GM21447 (cell line): ENCODE measurements at regions not wholly inside any gene's neighbourhood (a gene's known extent, or its start where the extent isn't known, plus 50 kb on each side); places are given as distances from the start of the nearest gene placed in this dataset.

ENCODE experiments used
- ATAC-seq: cut with Tn5 transposase; IDR thresholded peaks from one replicate; pipeline ENCODE4 v1.9.1; 2021; ENCODE audit not compliant: unreplicated experiment

DNA sequence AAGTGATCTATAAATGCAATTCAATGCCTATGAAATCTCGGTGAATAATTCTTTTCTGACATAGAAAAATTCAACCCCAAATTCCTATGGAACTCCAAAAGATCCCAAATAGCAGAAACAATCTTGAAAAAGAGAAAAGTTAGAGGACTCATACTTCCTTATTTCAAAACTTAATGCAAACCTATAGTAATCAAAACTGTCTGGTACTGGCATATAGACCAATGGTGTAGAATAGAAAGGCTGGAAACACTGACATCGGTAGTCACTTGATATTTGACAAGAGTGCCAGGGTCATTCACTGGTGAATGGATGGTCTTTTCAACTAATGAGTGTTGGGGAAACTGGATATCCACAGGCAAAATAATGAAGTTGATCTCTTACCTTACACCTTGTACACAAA, 637.1 kb upstream of the PCDH9 start:
- ATAC-seq, result no peak

DNA sequence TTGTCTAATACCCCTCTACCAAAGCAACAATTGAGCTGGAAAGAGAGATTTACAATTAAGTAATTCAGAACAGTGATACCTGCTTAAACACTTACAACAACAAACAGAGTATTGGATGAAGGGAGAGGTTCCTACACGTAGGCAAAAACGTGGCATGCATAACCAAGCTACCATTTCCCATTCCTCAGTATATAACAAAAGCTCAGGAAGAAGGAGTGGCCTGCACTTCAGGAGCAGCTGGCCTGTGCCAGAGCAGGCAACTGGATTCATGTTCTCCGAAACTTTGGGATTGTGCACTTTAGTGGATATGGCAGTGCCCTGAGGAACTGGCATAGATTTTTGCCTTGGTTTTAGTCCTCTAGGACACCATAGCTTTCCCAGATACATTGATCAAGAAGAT, 630.2 kb upstream of the PCDH9 start:
- ATAC-seq, result no peak

DNA sequence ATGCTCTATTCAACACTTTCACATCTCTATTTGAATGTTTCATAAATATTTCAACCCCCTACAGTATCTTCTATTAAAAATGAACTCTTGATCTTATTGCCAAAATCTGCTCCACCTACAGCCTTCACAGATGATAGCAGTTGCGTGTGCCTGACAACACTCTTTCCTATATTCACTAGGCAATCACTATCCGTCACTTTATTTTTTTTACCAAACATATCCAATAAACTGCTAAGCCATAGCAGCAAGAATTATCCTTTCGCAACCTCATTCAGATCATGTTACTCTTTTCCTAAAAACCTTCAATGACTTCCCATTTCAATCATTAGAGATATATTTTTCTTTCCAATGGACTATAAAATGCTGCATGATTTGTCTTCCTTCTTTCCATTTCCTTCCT, 629.8 kb upstream of the PCDH9 start:
- no peak for ATAC-seq

DNA sequence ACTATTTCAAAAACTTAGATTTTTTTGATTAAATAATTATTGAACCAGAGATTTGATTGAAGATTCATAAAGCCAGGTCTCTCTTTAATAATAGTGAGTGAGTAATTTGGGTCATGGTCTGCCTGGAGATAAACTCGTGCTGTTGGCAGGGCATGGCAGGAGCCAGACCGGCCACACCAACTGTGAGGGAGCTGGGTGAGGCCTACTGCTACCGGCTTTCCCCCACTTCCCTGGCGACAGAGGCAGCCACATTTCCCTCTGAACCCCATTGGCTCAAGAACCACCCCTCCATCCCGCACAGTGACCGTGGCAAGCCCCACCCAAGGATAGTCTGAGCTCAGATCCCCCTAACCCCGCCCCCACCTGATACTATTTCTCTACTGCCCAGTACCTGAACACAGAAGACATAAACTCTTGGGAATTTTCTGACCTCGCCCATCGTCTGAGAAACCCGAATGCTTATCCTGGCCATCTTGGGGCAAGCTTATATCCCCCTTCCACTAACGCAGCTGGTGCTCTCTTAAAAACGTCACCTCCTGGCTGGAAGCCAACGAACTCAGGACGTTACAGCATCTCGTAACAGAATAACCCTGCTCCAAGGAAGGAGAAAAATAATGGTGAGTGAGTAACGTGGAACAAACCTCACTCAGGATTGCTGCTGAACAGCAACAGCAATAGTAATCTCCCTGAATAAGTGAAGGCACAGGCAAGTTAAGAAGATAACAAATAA, 627.6 kb upstream of the PCDH9 start:
- ATAC-seq, result no peak

DNA sequence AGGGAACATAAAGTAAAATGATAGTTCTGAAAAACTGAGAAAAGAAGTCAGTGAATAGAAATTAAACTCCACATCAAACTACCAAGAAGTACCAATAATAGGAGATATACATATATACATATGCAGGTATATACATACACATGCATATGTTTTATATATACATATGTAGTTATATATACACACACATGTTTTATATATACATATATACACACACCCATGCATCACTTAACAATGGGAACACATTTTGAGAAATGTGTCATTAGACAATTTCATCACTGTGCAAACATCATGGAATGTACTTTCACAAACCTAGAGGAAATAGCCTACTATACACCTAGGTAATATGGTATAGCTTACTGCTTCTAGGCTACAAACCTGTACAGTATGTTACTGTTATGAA, 626.8 kb upstream of the PCDH9 start:
- ATAC-seq, result no peak

DNA sequence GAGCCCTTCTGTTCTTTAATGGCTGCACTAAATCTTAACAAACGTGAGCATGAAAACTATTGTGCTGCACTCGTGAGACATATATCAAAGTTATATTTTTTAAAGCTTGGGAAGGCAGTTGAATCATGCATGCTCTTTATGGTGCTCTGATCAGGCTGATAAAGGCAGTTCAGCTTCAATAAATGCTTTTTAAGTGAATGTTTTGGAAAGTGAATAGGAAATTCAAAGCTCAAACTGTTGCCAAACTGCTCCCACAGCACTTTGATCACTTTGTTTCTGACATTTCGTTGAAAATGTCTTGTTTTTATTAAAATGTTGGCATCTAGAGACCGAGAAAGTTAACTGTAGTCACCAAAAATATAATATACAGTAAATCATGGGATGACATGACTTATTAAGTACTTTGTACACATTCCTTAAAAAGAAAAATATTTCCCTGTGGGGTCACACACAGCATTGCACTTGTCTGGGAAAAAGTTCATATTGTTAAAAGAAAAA, 625.7 kb upstream of the PCDH9 start:
- ATAC-seq, result no peak

DNA sequence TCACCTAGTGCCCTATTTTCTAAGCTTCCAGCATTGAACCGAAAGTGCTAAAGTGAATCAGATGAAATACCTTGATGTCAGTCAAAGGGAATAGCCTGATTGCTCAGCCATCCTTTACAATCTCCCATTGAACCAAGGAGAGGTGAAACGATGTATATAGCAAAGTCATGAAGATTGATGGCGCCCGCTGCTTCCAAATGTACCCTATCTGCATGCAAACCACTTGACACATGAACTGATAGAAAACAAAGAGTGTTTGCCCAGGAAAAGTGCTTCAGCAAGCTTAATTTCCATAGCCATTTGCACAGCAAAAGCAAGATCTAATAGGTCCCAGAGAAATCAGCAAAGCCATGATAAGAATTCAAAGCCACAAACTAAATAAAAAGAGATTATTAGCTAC, 624.9 kb upstream of the PCDH9 start:
- no peak for ATAC-seq

DNA sequence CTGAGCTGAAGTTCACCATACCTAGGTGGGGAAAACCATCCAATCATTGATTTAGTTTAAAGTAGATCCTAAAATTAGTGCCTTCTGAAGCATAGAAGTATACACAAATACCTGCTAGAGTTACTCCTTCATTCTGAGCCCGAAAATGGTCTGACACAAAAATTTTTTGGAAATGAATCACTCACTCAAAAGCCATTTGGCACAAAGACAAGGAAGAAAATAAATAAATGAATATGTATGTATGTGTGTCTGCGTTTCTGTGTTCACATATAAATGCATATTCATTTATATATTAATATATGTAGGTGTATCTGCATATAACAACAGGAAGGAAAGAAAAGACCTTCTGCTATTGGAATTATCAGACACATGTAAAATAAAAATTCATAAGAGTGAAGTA, 614.4 kb upstream of the PCDH9 start:
- no peak for ATAC-seq

DNA sequence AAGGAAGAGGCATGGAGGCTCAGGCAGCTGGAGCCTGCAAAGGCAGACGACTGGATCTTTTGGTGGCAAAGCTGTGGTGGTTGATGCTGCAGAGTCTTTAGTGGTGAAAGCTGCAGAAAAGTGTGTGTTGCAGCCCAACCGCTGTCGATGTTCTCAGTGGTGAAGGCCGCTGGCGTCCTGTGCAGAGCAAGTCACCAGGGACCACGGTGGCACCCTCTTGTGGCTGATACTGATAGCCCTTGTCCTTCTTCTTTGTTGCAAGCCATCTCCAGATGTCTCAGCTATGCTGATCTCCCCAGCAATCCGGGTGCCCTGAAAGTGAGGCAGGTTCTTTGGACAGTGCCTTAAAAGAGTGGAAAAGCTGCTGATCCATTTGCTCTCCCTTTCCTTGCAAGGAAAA, 610.9 kb upstream of the PCDH9 start:
- ATAC-seq, result no peak

DNA sequence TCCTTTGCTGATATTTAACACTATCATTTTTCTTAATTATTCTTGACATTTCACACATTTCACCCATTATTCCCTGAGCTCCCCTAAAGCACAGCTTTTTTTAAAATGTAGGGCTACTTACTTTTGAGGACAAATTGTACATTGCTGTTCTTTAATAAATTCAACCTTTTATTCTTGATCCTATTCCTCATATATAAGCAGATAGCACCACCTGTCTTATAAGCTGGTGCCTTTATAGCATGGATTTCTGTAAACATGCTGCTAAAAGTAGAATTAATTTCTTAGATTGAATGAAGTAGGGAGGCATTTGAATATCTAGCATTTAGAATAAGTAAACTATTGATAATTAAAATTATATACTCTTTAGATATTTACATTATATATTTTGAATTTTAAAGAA, 603.4 kb upstream of the PCDH9 start:
- no peak for ATAC-seq

DNA sequence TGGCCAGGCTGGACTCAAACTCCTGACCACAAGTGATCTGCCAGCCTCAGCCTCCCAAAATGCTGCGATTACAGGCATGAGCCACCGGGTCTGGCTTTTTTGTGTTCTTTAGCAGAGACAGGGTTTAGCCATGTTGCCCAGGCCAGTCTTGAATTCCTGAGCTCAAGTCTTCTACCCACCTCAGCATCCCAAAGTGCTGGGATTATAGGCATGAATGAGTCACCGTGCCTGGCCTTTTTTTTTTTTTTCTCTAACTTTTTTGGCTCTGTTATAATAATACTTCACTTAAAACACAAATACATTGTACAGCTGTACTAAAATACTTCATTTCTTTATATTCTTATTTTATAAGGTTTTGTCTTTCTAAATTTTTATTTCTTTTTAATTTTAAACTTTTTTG, 599.5 kb upstream of the PCDH9 start:
- no peak for ATAC-seq

DNA sequence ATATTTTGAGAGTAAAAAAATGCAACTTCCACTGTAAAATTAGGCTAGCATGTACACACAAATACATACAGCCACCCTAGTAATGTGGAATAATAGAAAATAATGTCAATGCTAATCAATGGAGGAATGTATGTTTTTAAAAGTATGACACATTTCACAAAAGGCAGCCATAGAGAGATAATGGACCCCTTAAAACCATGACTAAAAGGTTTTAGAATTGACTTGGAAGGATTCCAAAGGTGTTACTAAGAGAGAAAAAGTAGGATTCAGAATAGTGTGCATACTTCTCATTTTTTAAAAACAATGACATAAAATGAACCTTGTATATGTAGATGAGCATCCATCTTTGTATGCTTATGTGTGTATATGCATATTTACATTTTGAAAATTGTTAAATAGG, 597.9 kb upstream of the PCDH9 start:
- no peak for ATAC-seq

DNA sequence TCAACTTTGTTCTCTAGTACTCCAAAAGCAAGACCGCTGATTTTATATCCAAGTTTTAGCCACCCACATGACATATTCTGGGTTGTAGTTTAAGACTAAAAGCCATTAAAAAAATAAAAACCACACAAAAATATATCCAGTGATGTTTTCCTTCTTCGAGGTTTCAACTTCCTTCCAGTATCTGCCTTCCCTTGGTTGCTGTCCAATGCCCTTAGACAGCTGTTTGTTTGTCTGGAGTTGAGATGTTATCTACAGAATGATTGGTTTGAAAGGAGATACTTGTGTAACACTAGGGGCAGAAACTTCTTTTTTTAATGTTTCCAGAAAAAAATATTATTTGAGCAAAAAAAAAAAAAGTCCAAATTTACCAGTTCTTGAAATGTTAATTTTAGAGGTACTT, 591.5 kb upstream of the PCDH9 start:
- ATAC-seq, result no peak

DNA sequence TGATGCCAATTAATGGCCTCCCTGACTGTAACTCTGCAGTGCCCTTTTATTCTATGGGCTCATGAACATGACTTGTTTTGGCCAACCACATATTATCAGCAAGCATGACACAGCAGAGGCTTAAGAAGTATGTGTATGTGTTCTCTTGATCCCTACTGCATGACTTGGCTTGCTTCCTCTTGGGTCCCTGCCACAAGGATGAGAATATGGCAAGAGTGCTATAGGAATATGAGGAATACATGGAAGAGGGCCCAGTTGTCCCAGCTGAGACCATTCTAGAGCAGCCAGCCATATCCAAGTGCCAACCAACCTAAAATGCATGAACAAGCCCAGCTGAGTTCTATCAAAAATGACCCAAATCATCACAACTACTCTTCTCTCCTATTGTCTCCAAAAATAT, 576.7 kb upstream of the PCDH9 start:
- no peak for ATAC-seq

DNA sequence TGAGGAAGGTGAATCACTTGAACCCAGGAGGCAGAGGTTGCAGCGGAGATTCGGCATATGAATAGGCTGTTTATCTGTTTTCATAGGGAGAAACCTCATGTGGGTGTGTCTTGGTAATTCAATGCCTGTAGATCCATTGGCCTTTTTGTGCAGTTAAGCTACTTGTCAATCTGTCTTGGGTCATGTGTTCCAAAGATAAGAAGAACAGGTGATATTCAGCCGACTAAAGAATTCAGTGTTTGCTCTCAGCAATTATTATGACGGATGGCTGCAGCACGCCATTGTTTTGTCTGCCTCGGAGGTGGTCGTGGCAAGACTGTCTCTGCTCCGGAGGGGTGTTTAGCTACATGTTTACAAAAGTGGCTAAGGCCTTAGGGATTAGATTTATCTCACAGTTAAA, 573.0 kb upstream of the PCDH9 start:
- ATAC-seq, result no peak

DNA sequence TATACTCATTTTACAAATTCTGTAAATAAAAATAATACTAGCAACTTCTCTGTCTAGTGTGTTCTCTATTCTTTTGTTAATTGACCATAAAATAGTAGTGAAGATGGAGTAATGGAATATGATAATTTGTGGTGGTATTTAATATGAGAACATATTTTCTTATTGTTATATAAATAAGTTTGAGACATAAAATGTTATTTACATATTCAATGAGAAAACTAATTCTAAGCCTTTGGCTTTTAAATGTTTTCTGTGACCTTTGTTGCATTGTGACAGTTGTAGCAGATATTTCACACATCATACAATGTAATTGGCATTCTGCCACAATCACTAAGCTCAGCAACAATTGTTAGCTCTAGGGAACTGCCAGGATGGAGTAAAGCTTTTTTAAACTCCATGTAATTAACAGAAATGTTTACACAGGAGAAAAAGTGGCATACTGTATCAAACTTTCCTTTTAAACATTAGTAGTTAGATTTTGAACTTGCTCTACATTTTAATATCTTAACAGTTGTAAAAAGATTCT, 562.1 kb upstream of the PCDH9 start:
- ATAC-seq, result no peak

DNA sequence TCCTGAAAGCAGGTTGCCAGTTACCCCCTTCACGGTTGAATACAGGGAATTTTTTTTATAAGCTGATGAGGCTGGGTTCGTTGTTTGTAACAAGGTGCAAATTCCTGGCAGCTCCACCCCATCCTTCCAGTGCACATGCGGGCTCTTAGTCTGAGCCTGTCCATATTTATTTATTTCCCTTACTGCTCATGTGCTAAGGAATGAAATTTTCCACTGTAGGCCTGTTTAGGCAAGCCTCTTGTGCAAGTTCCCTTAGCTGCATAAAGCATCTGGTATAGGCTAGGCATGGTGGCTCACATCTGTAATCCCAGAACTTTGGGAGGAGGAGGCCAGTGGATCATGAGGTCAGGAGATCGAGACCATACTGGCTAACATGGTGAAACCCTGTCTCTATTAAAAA, 560.9 kb upstream of the PCDH9 start:
- ATAC-seq, result no peak

DNA sequence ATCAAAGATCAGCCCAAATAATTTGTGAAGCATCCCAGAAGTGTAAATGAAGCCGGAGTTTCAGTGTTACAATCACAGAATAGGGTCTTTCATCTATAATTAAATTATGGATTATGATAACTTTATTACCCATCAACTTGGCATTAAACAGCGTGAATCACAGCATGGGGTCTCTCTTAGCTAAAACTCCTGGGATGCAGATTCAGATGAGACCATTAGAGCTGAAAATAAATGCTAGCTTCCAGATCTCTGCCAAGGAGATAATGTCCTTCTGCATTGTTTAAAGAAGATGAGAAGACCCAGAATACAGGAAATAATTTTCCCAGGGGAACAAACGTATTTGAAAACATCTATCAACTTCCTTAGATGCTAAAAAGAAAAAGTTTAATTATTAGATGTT, 546.0 kb upstream of the PCDH9 start:
- no peak for ATAC-seq

DNA sequence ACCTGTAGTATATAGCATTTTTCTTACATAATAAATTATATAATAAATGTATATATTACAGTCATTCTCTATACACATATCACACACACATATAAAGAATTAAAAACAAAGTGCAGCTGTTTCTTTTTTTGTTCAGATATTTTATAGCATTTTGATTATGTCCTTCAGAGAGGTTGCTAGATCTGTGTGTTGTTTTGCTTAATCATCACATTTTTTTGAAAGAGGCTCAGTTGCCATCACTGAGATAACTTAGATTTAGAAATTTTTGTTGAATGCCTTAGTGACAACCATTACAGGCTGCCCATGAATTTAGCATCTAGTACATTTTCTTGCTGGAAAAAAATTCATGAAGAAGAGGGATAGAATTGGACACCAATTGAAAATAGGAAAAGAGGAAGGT, 545.2 kb upstream of the PCDH9 start:
- ATAC-seq, result no peak

DNA sequence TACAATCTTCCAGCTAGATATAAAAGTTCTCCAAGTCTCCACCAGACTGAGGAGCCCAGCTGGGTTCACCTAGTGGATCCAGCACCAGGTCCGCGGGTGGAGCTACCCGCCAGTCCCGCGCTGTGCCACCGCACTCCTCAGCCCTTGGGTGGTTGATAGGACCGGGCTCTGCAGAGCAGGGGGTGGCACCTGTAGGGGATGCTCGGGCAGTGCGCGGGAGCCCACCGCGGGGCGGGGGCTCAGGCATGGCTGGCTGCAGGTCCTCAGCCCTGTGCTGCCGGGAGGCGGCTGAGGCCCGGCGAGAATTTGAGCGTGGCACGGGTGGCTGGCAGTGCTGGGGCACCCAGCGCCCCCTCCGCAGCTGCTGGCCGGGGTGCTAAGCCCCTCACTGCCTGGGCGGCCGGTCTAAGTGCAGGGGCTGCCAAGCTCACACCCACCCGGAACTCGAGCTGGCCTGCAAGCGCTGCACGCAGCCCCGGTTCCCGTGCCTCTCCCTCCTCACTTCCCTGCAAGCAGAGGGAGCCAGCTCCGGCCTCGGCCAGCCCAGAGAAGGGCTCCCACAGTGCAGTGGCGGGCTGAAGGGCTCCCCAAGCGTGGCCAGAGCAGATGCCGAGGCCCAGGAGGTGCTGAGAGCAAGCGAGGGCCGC, 542.8 kb upstream of the PCDH9 start:
- no peak for ATAC-seq

DNA sequence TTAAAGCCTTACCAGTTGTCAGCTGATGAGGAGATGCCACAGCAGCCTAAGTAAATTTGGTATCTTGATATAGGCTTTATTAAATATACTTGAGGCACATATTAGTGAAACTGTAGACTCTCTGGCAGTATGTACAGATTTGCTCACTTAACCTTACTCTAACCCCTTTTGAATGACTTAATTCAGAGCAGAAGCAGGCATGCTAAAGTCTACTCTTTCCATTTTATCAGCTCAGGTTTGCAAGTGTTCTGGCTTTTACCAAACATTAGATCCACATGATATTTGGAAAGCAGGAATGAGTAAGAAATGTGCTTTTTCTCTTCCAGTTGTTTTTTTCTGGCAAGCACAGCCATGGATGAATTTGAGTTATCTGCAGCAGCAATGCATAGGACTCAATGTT, 541.0 kb upstream of the PCDH9 start:
- ATAC-seq, result no peak

DNA sequence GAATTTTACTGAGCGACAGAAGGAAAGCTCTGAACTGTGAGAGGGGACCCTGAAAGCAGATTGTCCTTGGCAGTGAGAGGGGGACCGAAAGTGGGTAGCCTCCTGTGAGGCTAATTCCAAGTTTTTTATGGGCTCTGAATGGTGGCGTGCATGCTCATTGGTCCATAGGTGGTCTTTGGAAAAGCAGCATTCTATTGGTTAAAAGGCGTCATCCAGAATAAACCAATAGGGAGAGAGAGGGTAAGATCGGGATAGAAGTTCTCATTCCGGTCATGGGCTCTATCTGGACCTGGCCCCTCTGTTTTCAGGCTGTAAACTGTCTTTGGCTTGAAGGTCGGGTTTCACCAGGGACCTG, 539.8 kb upstream of the PCDH9 start:
- no peak for ATAC-seq
